GM18867 (cell line): ENCODE measurements at regions not wholly inside any gene's neighbourhood (a gene's known extent, or its start where the extent isn't known, plus 50 kb on each side); places are given as distances from the start of the nearest gene placed in this dataset.
A peak's percentile ranks its signal among the peaks of the same experiment; 100 is the strongest.
"Not testable (repeated sequence)": the region's sequence is repeated elsewhere in the genome, so short reads cannot be mapped to it uniquely, and the experiment has no call there.

Experiments used
- ATAC-seq: cut with Tn5 transposase; IDR thresholded peaks from one replicate; pipeline ENCODE4 v1.9.1; 2021; ENCODE audit warnings: mild to moderate bottlenecking, moderate library complexity; ENCODE audit not compliant: unreplicated experiment

- ATAC-seq, result no peak
Measured at GRCh38 chr14:80056497-80056801, 154.9 kb downstream of the DIO2 start.

GRCh38 chr14:80055667-80056496 is 155.4 kb downstream of the DIO2 start:
- peak; percentile 51 for ATAC-seq

- ATAC-seq, result no peak
Measured at GRCh38 chr14:80055226-80055625, 156.1 kb downstream of the DIO2 start.

GRCh38 chr14:80054020-80054419 is 157.3 kb downstream of the DIO2 start:
- ATAC-seq, result no peak

- ATAC-seq, result no peak
Measured at GRCh38 chr14:80049055-80049454, 162.2 kb downstream of the DIO2 start.

GRCh38 chr14:80047761-80048160 is 163.5 kb downstream of the DIO2 start:
- no peak for ATAC-seq

GRCh38 chr14:80037349-80037748 is 174.0 kb downstream of the DIO2 start:
- no peak for ATAC-seq

- no peak for ATAC-seq
Measured at GRCh38 chr14:80024417-80024816, 186.9 kb downstream of the DIO2 start.

GRCh38 chr14:80018476-80018875 is 192.8 kb downstream of the DIO2 start:
- ATAC-seq, result not testable (repeated sequence)

GRCh38 chr14:80017795-80018194 is 193.5 kb downstream of the DIO2 start:
- no peak for ATAC-seq

- not testable (repeated sequence) for ATAC-seq
Measured at GRCh38 chr14:80010245-80010644, 201.1 kb downstream of the DIO2 start.

GRCh38 chr14:80005561-80005960 is 205.7 kb downstream of the DIO2 start:
- no peak for ATAC-seq

- no peak for ATAC-seq
Measured at GRCh38 chr14:80004871-80005270, 206.4 kb downstream of the DIO2 start.

- no peak for ATAC-seq
Measured at GRCh38 chr14:80003138-80003537, 208.2 kb downstream of the DIO2 start.

GRCh38 chr14:79997509-79998208 is 213.6 kb downstream of the DIO2 start:
- ATAC-seq, result no peak

GRCh38 chr14:79992407-79993198 is 218.7 kb downstream of the DIO2 start:
- no peak for ATAC-seq

- no peak for ATAC-seq
Measured at GRCh38 chr14:79991866-79992265, 219.4 kb downstream of the DIO2 start.

- ATAC-seq, result no peak
Measured at GRCh38 chr14:79989990-79990389, 221.3 kb downstream of the DIO2 start.

- no peak for ATAC-seq
Measured at GRCh38 chr14:79986251-79986650, 225.1 kb downstream of the DIO2 start.

GRCh38 chr14:79972230-79972629 is 239.1 kb downstream of the DIO2 start:
- no peak for ATAC-seq

- ATAC-seq, result no peak
Measured at GRCh38 chr14:79971330-79971729, 240.0 kb downstream of the DIO2 start.

- ATAC-seq, result no peak
Measured at GRCh38 chr14:79967453-79967852, 243.9 kb downstream of the DIO2 start.
